ENCODE measurements at regions not wholly inside any gene's neighbourhood (a gene's known extent, or its start where the extent isn't known, plus 50 kb on each side); places are given as distances from the start of the nearest gene placed in this dataset.

- POLR2A ChIA-PET, result no interaction called here
- intact Hi-C loops (cut with micrococcal nuclease; ENCODE audit: unreplicated experiment), result no loop called here
- Histone ChIP-seq H3K27me3 (ENCODE audit: control insufficient read depth in 1 of 2, insufficient read depth in 2 of 2, low read length in 2 of 2) (no peaks in the 10 kb centered on the region), H3K27ac (ENCODE audit: extremely low read length, insufficient read depth, low read length) (no peak overlapping the region), H3K36me3 (replicated peaks in 1 of 2; ENCODE audit: control insufficient read depth in 1 of 2, insufficient read depth in 2 of 2, low read length in 2 of 2) (no peaks in the 10 kb centered on the region), H3K9ac (ENCODE audit: insufficient read depth, low read depth, low read length) (no peak overlapping the region), H3K4me2 (ENCODE audit: low read depth, low read length) (no peak overlapping the region), H4K20me1 (ENCODE audit: insufficient read depth, low read length) (no peaks in the 10 kb centered on the region), H3K79me2 (ENCODE audit: insufficient read depth, low read length) (no peaks in the 10 kb centered on the region), H3K9me3 (ENCODE audit: low read length) (no peaks in the 10 kb centered on the region), H2AFZ (ENCODE audit: low read length) (no peak overlapping the region), H3K4me1 (ENCODE audit: insufficient read depth, low read length) (no peaks in the 10 kb centered on the region), H3K4me3 (replicated peaks in 1 of 3; ENCODE audit: insufficient read depth in 1 of 3, low read depth in 2 of 3, low read length in 3 of 3) (no peak overlapping the region)
- no peak for TF ChIP-seq PCBP1 (IDR thresholded peaks at IDR 0.05; ENCODE audit: borderline replicate concordance, low read depth, low read length)
- no peak for TF ChIP-seq ELF3 (CRISPR knock-in tag; IDR thresholded peaks at IDR 0.05)
- TF ChIP-seq ZBTB39 (CRISPR knock-in tag; IDR thresholded peaks at IDR 0.05), result no peak
- TF ChIP-seq, protein P1, sequence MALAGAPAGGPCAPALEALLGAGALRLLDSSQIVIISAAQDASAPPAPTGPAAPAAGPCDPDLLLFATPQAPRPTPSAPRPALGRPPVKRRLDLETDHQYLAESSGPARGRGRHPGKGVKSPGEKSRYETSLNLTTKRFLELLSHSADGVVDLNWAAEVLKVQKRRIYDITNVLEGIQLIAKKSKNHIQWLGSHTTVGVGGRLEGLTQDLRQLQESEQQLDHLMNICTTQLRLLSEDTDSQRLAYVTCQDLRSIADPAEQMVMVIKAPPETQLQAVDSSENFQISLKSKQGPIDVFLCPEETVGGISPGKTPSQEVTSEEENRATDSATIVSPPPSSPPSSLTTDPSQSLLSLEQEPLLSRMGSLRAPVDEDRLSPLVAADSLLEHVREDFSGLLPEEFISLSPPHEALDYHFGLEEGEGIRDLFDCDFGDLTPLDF (CRISPR knock-in tag; IDR thresholded peaks at IDR 0.05), result no peak
- TF ChIP-seq, protein P2, sequence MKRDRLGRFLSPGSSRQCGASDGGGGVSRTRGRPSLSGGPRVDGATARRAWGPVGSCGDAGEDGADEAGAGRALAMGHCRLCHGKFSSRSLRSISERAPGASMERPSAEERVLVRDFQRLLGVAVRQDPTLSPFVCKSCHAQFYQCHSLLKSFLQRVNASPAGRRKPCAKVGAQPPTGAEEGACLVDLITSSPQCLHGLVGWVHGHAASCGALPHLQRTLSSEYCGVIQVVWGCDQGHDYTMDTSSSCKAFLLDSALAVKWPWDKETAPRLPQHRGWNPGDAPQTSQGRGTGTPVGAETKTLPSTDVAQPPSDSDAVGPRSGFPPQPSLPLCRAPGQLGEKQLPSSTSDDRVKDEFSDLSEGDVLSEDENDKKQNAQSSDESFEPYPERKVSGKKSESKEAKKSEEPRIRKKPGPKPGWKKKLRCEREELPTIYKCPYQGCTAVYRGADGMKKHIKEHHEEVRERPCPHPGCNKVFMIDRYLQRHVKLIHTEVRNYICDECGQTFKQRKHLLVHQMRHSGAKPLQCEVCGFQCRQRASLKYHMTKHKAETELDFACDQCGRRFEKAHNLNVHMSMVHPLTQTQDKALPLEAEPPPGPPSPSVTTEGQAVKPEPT (CRISPR knock-in tag; IDR thresholded peaks at IDR 0.05; ENCODE audit: low read depth), result no peak
- CTCF ChIA-PET (ENCODE audit: low intra/inter-chr PET ratio, low total read pairs), result no interaction called here
- 6% methylated on average over 3 of the region's 8 CpGs for WGBS (ENCODE audit: low lambda C conversion rate)
- in situ Hi-C loops (cut with HindIII; ENCODE audit: extremely low pct_ligation_motif_present, low pct_unique_long_range_greater_than_20kb), result no loop called here
- DNase-seq (ENCODE audit: low spot score), result no peak
- no TSS peak for BruUV-seq (replicated peaks)
- FAIRE-seq, result no peak
- no peak for ATAC-seq
Observed at GRCh38 chr9:65411901-65412300, 126.9 kb upstream of the FOXD4L5 start.

Data from HepG2 (cell line).